ENCODE measurements at regions not wholly inside any gene's neighbourhood (a gene's known extent, or its start where the extent isn't known, plus 50 kb on each side); places are given as distances from the start of the nearest gene placed in this dataset.

DNA sequence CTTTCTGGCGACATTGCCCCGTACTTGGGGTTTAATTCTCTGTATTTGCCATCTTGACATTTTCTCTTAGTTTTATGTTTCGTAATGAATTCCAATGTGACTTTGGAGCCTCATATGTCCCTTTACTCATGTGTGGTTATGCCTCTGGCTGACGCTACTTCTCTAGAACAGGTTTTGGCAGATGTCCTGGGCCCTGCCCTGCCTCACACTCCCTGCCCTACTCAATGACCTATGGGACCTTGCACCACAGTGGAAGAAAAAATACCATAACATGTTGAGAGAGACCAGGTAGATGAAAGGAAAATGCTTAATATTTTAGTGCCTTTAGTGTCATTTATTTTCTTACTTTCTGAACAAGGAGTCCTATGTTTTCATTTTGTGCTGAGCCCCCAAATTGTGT, 400.5 kb downstream of the TFEC start:
- no peak for TF ChIP-seq CTCF (IDR thresholded peaks at IDR 0.05; ENCODE audit: poor library complexity, severe bottlenecking)
- no peak for TF ChIP-seq EP300 (conservative IDR thresholded peaks at IDR 0.05; ENCODE audit: poor library complexity, severe bottlenecking)
- no peak for TF ChIP-seq RAD21 (conservative IDR thresholded peaks at IDR 0.05)
- no peak for TF ChIP-seq TAF1 (IDR thresholded peaks at IDR 0.05; ENCODE audit: low read depth)
- no peak for TF ChIP-seq EZH2 (IDR thresholded peaks at IDR 0.05; ENCODE audit: borderline replicate concordance, insufficient read depth, low read length, poor library complexity, severe bottlenecking)
- TF ChIP-seq POLR2AphosphoS5 (IDR thresholded peaks at IDR 0.05): no peak
- TF ChIP-seq REST (IDR thresholded peaks at IDR 0.05; ENCODE audit: borderline replicate concordance): no peak

Measured in neural cell (in vitro differentiated cells).